ENCODE measurements at regions not wholly inside any gene's neighbourhood (a gene's known extent, or its start where the extent isn't known, plus 50 kb on each side); places are given as distances from the start of the nearest gene placed in this dataset.

GRCh38 chr19:29890392-29890791 is 51.6 kb upstream of the URI1 start:
- WGBS, 2 donors, result 76 to 93% methylated on average over 1 of the region's 1 CpG
- TF ChIP-seq POLR2A (IDR thresholded peaks at IDR 0.05) (no peak), CTCF (IDR thresholded peaks at IDR 0.05) (no peak)
- Histone ChIP-seq H3K36me3 (replicated peaks in 1 of 2; ENCODE audit: insufficient read depth in 1 of 2, low read depth in 2 of 2) (no peaks in the 10 kb centered on the region), H3K27me3 (no peaks in the 10 kb centered on the region), H3K9me3 (no peaks in the 10 kb centered on the region), H3K27ac (no peak overlapping the region), H3K4me3 (no peak overlapping the region), H3K4me1 (no peaks in the 10 kb centered on the region)
- DNase-seq (no peak), ATAC-seq (no peak)
- intact Hi-C loops (cut with DNase I), result no loop called here

Measured in body of pancreas (tissue), 4 donors.